Left lobe of liver (tissue), 2 donors: ENCODE measurements at regions not wholly inside any gene's neighbourhood (a gene's known extent, or its start where the extent isn't known, plus 50 kb on each side); places are given as distances from the start of the nearest gene placed in this dataset.
"Not testable (repeated sequence)": the region's sequence is repeated elsewhere in the genome, so short reads cannot be mapped to it uniquely, and the experiment has no call there.

Source experiments
- ATAC-seq: fragments of 200-7000 bp; cut with Tn5 transposase; one replicate; pipeline ENCODE4 v1.9.1; 2020; ENCODE audit warnings: mild to moderate bottlenecking, moderate library complexity
- DNase-seq: peaks from one replicate; pipeline ENCODE4 v3.0.0-alpha.2; 2020; ENCODE audit warnings: low spot score
- donor health status: DM: no; HTN: no; CAD: no; lungs with moderate emphysema.
- donor health status: DM: no; HTN: yes; CAD: no.

- no peak for ATAC-seq
Measured at GRCh38 chr21:25489673-25490072, 117.6 kb downstream of the MRPL39 start.

DNA sequence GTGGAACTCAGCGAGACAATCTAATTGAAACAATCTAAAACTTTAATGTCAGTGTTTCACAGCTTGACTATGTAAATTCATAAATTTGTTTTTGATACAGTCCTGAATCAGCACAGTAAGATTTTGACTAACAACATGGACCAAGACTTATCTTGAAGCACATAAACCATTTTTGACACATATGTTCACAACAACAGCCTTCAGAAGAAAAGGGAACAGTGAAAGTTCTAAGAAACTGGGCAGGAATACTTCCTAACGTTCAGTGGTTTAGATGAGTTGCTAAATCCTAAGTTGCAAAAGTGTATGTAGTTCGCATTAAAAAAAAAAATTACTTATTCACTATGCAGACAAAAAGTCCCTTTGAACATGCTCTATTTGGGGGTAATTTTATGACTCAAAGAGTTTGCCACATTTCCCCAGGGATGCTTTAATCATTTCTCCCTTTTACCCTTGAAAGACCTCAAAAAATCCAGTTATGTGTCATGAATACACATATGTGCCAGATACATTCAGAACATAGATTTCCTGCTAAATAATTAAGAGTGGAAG lies 120.2 kb downstream of the MRPL39 start:
- no peak for ATAC-seq

More at GRCh38 chr21:25489673-25490072, 117.6 kb downstream of the MRPL39 start:
- no peak for DNase-seq

DNA sequence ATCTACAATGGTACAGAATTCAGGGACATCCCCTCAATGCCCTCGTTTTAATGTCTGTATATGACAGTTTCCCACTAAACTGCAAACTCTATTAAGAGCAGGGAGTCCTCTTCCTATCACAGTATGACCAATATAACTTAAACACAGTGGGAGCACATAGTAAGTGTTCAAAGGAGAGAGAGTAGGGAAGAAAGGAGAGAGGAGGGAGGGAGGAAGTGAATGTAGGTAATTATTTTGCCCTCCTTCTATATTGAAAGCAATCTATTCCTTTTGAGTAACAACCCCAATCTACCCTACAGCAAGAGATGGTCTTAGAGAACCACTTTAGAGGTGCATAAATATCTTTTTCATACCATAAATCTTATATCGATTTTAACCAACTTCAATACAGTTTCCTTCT lies 121.4 kb downstream of the MRPL39 start:
- DNase-seq (no peak), ATAC-seq (no peak)

More for the DNA sequence above, 120.2 kb downstream of the MRPL39 start:
- no peak for DNase-seq

DNA sequence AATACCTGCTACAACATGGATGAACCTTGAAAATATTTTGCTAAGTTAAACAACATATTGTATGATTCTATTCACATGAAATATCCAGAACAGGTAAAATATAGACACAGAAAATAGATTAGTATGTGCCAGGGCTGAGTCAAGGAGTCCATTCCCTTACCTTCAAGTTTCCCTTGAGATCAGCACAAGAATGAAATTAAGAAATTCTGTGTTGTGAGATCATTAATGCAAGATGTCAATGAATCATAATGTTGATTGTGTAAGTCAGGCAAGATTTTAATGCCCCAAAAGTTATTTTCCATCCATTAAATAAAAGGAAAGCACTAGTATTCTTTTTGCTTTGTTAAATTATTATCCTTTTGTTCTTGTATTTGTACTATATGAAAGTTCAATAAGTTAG lies 139.4 kb downstream of the MRPL39 start:
- no peak for ATAC-seq
- no peak for DNase-seq

DNA sequence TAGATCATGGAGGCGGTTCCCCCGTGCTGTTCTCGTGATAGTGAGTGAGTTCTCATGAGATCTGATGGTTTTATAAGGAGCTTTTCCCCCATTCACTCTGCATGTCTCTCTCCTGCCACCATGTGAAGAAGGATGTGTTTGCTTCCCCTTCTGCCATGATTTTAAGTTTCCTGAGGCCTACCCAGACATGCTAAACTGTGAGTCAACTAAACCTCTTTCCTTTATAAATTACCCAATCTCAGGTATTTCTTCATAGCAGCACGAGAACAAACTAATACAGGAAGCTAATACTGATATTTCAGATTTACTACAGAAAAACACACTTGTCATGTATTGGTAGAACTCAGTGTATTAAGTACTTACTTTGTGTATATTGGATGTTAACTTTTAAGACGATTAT lies 140.2 kb downstream of the MRPL39 start:
- DNase-seq, ATAC-seq: not testable (repeated sequence)

DNA sequence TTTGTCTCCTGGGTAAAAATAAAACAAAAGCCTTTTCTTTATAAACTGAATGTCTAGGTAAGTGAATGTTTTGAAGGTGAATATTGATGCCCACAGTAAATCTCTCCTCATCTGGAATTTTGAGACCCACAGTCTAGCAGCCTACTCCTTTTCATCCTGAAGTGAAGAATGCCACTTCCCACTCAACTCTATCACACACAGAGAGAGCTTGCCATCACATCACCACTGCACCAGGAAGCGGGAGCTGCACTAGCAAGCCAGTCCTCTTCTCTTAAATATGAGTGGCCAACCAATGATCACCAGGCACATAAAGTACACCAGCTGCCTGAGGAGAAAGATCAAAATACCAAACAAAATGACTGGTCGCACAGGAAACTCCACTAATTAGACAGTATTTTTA lies 140.8 kb downstream of the MRPL39 start:
- ATAC-seq (no peak), DNase-seq (no peak)

- no peak for ATAC-seq
- no peak for DNase-seq
Measured at GRCh38 chr21:25465263-25465662, 142.0 kb downstream of the MRPL39 start.

DNA sequence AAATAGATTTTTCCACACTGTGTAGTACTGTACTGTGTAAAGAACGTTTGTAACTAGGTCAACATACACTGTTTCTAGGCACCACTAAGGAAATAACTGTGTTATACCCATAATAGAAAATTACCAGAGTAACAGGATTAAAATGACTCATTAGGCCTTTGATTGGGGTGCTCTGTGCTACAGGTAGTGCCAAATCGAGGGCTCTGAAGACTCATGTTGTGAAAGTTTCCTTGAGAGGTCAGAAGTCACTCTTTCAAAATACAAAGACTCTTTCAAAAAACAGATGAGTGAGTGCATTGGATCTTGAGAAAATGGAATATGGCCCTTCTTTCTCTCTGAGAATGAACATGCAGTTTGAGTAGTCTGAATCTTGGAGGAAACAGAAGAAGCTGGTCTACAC lies 143.0 kb downstream of the MRPL39 start:
- ATAC-seq = no peak
- DNase-seq = no peak

GRCh38 chr21:25462517-25462971 lies 144.7 kb downstream of the MRPL39 start:
- DNase-seq (no peak), ATAC-seq (no peak)

DNA sequence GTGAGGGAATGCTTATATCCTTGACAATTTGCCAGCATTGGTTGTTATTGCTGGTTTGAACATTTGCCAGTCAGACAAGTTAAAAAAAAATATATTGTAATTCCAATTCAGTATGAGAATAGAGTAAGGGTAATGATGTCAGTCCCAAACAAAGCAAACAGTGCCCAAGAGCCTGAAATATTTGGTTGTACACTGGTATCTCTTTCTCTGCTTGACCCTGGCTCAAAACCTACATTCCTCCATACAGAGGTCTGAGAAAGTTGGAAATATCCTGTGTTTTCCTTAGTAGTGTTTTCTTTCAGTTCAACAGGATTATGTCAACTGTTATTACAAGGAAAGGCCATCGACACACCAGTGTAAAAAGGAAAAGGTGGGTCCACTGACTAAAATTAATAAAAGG lies 145.6 kb downstream of the MRPL39 start:
- ATAC-seq = no peak
- no peak for DNase-seq

DNA sequence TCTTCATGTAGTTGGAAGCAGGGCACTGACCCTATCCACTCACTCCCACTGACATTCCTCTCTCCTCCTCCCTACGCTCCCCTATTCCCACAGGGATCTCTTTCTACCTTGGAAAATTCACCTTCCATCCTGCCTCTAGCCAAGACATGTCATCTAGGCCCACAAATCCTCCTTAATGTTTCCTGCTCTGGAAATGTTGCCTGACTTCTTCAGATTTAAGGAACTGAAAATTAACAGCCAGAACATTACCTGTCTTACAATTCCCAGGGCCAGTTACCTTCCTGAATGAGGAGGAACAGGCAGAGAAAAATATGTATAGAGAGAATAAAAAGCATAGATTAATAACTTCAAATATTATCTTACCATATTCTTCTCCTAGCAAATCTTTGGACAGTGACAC lies 147.3 kb downstream of the MRPL39 start:
- DNase-seq = no peak
- no peak for ATAC-seq

DNA sequence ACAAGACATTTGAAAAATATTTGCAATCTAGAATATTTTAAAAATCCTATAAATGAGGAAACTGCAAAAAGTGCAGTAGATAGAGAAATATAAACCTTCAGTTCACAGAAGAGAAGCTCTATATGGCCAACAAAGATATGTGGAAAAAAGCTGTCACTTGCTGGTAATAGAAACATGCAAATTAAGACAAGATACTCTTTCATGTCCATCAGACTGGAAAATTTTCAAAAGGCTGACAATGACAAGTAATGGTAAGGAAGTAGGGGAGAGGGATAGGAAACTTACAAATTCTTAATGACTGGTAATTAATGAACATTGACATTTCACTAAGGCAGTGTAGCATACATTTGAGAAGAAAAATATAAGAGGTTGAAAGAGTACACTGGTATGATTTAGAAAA lies 147.9 kb downstream of the MRPL39 start:
- DNase-seq (no peak), ATAC-seq (no peak)

- DNase-seq (no peak), ATAC-seq (no peak)
Measured at GRCh38 chr21:25458484-25458883, 148.8 kb downstream of the MRPL39 start.

GRCh38 chr21:25457946-25458345 lies 149.3 kb downstream of the MRPL39 start:
- ATAC-seq (no peak), DNase-seq (no peak)

GRCh38 chr21:25457411-25457810 lies 149.9 kb downstream of the MRPL39 start:
- no peak for DNase-seq
- ATAC-seq = peak; percentile 27

DNA sequence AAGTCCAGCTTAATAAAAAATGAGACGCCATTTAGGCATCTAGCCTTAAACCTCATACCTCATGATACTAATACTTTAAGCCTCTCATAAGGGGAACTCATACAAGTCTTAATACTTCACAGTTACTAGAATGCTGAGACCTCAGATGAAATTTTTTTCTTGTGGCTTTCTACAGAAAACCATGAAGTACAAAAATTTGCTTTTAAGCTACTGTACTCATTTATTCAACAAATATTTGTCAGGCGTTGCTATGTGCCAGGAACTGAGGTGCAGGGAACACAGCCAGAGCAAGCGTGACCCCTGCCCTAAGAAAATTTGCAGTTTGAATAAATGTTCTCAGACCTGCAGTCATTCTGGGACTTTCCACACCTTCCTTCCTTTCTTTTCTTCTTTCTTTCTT lies 150.6 kb downstream of the MRPL39 start:
- ATAC-seq (no peak), DNase-seq (no peak)

DNA sequence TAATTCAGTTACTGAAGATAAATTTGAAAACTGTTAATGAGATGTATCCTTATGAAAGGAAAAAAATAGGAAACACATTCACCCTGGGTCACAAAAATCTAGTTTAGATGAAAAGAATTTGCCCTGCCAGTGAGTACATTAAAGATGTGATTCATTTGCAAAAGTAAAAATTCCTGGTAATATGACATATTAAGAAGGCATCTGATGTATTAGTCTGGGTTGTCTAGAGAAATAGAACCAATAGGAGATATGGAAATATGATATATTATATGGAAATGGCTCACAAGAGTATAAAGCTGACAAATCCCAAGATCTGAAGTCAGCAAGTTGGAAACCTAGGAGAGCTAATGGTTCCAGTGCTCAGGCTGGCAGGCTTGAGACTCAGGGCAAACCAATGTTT lies 153.8 kb downstream of the MRPL39 start:
- DNase-seq (no peak), ATAC-seq (no peak)

DNA sequence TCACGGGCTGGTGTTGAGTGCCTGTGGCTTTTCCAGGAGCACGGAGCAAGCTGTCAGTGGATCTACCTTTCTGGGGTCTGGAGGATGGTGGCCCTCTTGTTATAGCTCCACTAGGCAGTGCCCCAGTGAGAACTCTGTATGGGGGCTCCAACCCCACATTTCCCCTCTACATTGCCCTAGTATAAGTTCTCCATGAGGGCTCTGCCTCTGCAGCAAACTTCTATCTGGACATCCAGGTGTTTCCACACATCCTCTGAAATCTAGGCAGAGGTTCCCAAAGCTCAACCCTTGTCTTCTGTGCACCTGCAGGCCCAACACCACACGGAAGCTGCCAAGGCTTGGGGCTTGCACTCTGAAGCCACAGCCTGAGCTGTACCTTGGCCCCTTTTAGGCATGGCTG lies 157.3 kb downstream of the MRPL39 start:
- DNase-seq = no peak
- no peak for ATAC-seq

GRCh38 chr21:25441835-25442234 lies 165.4 kb downstream of the MRPL39 start:
- DNase-seq (no peak), ATAC-seq (no peak)

- not testable (repeated sequence) for ATAC-seq, DNase-seq
Measured at GRCh38 chr21:25437465-25437864, 169.8 kb downstream of the MRPL39 start.

DNA sequence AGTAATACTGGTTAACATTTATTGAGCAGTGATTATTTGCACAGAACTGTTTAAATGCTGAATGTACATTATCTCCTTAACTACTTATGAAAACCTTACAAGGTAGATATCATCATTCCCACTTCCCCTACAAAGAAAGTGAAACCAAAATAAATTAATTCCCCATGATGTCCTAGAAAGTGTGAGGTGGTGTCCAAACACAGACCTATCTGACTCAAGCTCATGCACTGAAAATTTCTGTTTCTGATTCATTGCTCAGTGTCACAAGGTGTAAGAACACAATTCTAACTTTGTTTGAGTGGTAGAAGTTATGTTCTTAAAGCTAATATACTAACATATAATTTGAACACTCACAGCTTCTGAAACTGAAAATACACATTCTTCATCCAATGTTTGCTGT lies 178.7 kb downstream of the MRPL39 start:
- no peak for ATAC-seq

DNA sequence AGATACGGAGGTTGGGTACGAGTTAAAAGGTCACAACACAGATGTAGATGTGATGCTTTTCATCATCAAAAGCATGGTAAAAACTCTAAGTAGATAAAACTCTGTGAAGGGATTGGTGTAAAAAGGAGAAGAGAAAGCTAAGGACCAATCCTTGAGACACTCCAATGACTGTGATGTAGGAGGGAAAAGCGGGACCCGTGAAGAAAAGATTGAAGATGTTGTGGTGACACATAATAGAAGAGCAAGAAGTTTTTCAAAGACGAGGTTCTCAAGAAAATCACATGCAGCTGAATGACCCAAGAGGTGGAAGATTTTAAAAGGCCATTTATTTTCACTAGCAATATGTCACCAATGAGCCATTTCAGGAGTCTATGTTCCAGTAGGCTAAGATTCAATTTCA lies 179.5 kb downstream of the MRPL39 start:
- ATAC-seq = no peak
- no peak for DNase-seq

More for the DNA sequence above, 178.7 kb downstream of the MRPL39 start:
- no peak for DNase-seq

- DNase-seq = no peak
- ATAC-seq = no peak
Measured at GRCh38 chr21:25426580-25426979, 180.7 kb downstream of the MRPL39 start.
